ENCODE measurements at regions not wholly inside any gene's neighbourhood (a gene's known extent, or its start where the extent isn't known, plus 50 kb on each side); places are given as distances from the start of the nearest gene placed in this dataset.
"Not testable (repeated sequence)": the region's sequence is repeated elsewhere in the genome, so short reads cannot be mapped to it uniquely, and the experiment has no call there.

DNA sequence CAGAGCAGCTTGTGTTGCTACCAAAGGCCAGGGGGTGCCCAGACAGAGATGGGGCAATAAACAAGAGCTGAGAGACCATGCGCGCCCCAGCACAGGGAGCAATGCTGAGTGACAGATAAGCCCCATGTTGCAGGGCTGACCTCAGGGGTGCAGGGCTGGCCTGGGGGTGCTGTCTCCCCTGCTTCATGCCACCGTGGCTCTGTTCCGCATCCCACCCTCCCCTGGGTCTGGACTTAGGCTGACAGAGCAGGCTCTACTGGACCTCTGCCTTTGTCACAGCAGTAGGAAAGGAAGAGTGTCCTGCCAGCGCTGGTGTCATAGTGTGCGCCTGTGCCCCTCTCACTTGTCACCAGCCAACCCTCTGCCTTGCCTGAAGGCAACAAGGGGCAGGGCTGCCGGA lies 67.4 kb upstream of the IQSEC1 start:
- TF ChIP-seq, protein P1, sequence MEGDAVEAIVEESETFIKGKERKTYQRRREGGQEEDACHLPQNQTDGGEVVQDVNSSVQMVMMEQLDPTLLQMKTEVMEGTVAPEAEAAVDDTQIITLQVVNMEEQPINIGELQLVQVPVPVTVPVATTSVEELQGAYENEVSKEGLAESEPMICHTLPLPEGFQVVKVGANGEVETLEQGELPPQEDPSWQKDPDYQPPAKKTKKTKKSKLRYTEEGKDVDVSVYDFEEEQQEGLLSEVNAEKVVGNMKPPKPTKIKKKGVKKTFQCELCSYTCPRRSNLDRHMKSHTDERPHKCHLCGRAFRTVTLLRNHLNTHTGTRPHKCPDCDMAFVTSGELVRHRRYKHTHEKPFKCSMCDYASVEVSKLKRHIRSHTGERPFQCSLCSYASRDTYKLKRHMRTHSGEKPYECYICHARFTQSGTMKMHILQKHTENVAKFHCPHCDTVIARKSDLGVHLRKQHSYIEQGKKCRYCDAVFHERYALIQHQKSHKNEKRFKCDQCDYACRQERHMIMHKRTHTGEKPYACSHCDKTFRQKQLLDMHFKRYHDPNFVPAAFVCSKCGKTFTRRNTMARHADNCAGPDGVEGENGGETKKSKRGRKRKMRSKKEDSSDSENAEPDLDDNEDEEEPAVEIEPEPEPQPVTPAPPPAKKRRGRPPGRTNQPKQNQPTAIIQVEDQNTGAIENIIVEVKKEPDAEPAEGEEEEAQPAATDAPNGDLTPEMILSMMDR (conservative IDR thresholded peaks at IDR 0.05; ENCODE audit: low read depth, low read length) = no peak
- no peak overlapping the region for H3K4me3 ChIP-seq (ENCODE audit: low read length)
- DNase-seq (ENCODE audit: low read depth) = no peak

DNA sequence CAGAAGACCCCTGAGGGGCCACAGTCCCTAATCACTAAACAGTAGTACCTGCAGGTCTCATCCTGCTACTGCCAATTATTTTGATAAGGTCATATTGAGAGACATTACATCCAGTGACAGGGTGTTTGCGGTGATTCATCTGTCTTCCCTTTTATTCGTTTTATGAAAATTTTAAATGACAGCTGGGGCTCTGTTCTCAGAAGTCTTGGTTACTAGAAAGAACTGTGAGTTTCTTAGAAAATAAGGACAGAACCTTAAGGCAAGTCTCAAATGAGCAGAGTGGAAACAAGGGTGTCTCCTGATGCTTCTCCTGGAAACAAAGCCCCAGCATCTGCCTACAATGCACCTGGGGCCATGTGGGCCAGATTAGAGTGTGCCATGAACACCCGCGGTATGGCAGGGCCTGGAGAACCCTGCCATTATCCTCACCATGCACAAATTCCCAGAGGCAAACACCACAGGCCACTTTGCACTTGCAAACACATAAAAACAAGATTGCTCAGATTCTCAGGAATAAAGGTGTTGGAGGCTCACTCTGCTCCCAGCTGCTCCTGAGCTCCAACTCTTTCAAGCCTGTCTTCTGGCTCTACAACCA lies 66.3 kb upstream of the IQSEC1 start:
- H3K4me3 ChIP-seq (ENCODE audit: low read length) = no peak overlapping the region
- TF ChIP-seq, protein P1 (conservative IDR thresholded peaks at IDR 0.05; ENCODE audit: low read depth, low read length) = no peak
- DNase-seq (ENCODE audit: low read depth) = no peak

DNA sequence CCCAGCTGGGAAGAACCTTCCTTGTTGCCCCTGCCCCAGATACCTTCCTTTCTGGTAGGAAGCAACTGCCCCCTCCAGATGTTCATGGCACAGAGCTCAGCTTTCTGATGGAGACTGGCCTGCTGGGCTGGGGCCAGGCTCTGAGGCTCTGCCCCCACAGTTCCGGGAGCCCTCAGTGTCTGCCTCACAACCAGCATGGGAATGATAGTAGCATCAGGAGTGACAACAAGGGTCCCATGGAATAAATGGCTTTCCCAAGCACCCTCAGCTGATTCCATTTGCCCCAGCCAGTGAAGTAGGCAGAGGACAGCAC lies 65.6 kb upstream of the IQSEC1 start:
- no peak for DNase-seq (ENCODE audit: low read depth)
- H3K4me3 ChIP-seq (ENCODE audit: low read length) = no peak overlapping the region
- TF ChIP-seq, protein P1 (conservative IDR thresholded peaks at IDR 0.05; ENCODE audit: low read depth, low read length) = no peak

DNA sequence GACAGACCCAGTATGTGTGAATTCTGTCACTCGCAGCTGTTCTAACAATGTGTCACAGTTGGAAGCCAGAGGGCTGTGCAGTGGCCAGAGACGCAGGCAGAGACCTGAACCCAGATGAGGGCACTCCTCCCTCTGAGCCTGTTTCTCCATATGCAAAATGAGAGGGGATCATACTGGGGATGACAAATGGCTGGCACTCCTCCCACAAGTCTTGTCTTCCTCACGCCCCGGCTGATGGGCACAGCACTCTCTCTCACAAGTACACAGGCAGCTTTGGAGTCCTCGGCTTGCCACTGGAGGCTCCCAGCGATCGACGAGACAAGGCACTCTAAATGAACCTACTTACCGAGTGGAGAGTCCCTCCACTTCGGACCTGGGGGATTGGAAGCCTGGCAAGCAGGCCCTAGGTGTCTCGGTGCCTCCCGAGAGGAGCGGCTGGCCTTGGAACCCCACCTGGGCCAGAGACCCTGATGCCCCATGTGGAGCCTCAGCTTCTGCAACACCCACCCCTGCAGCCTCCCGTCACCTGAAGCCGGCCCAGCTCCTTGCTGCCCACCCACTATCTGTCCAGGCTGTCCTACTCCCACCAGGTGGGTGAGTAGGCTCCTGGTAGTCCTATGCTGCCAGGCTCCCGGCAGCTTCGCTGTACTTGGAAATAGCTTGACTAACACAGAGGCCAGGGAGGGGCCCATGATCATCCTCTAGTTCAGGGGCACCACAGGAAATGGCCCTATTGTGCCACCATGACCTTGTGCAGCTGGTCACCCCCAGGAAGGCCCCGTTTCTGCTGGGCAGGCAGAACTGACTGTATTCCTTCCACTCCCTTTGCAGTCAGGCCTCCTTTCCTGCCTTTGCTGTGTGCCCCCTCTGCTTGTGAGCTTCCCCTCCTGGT lies 65.0 kb upstream of the IQSEC1 start:
- H3K4me3 ChIP-seq (ENCODE audit: low read length) = no peak overlapping the region
- TF ChIP-seq, protein P1 (conservative IDR thresholded peaks at IDR 0.05; ENCODE audit: low read depth, low read length) = no peak
- no peak for DNase-seq (ENCODE audit: low read depth)

DNA sequence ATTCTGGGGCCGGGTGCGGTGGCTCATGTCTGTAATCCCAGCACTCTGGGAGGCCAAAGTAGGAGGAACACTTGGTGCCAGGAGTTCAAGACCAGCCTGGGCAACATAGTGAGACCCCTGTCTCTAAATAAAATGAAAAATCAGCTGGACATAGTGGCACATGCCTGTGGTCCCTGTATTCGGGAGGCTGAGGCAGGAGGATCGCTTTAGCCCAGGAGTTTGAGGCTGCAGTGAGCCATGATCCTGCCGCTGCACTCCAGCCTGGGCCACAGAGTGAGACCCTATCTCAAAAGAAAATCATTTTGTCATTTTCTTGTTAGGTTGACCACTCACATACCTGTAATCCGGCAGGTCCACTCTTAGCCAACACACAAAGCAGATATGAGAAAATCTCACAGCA lies 63.6 kb upstream of the IQSEC1 start:
- not testable (repeated sequence) for H3K4me3 ChIP-seq (ENCODE audit: low read length); DNase-seq (ENCODE audit: low read depth)

DNA sequence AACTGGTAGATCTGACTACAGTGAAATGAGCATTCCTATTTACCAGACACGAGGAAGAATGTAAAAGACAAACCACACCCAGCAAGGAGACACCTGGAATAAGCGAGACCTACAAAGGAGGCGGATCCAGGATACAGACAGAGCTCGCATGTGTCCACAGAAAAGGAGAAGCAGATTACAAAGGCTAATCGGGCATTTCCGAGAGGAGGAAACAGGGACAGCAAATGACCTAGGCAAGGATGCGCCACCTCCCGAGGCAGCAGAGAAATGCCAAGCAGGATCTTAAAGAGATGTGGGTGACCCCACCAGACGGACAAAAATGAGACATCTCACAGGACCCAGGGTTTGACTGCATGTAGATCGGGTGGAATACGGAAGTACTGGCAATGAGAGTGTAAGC lies 63.2 kb upstream of the IQSEC1 start:
- no peak for DNase-seq (ENCODE audit: low read depth)
- TF ChIP-seq, protein P1 (conservative IDR thresholded peaks at IDR 0.05; ENCODE audit: low read depth, low read length) = no peak
- H3K4me3 ChIP-seq (ENCODE audit: low read length) = no peak overlapping the region

DNA sequence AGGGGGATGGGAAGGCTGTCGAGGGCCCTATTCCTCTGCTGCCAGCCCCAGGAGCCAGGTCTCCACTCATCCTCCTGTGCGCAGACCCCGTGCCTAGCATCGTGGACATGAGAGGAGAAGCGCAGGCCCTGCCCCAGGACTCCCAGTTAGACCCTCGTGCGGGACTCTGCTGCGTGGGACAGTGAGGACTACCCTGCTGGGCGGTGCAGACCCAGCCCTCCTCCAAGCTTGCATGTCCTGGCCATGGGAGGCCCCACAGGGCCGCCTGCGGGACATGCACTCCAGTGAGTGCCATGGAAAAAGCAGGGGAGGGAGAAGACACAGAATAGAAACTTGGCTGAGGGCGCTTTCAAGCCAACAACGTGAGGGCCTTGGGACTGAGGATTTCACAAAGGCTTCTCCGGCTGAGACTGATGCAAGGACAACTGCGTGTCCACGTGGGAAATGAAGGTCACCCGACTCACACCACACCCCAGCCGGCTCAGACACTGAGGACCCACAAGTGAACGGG lies 62.6 kb upstream of the IQSEC1 start:
- no peak overlapping the region for H3K4me3 ChIP-seq (ENCODE audit: low read length)
- TF ChIP-seq, protein P1 (conservative IDR thresholded peaks at IDR 0.05; ENCODE audit: low read depth, low read length) = no peak
- no peak for DNase-seq (ENCODE audit: low read depth)
